GM12875 (cell line): ENCODE measurements at regions not wholly inside any gene's neighbourhood (a gene's known extent, or its start where the extent isn't known, plus 50 kb on each side); places are given as distances from the start of the nearest gene placed in this dataset.
"Not testable (repeated sequence)": the region's sequence is repeated elsewhere in the genome, so short reads cannot be mapped to it uniquely, and the experiment has no call there.

ENCODE experiments used
- H3K4me3 ChIP-seq: one replicate; pipeline ENCODE4 v1.5.1; 2011; ENCODE audit warnings: low read depth, low read length, control low read depth
- TF ChIP-seq, protein P1 (sequence below): IDR thresholded peaks from 2 replicates; pipeline ENCODE4 v1.5.1; 2011; ENCODE audit warnings: low read depth, mild to moderate bottlenecking, control low read depth, inconsistent platforms, low read length, moderate library complexity, borderline replicate concordance; ENCODE audit not compliant: insufficient read depth

DNA sequence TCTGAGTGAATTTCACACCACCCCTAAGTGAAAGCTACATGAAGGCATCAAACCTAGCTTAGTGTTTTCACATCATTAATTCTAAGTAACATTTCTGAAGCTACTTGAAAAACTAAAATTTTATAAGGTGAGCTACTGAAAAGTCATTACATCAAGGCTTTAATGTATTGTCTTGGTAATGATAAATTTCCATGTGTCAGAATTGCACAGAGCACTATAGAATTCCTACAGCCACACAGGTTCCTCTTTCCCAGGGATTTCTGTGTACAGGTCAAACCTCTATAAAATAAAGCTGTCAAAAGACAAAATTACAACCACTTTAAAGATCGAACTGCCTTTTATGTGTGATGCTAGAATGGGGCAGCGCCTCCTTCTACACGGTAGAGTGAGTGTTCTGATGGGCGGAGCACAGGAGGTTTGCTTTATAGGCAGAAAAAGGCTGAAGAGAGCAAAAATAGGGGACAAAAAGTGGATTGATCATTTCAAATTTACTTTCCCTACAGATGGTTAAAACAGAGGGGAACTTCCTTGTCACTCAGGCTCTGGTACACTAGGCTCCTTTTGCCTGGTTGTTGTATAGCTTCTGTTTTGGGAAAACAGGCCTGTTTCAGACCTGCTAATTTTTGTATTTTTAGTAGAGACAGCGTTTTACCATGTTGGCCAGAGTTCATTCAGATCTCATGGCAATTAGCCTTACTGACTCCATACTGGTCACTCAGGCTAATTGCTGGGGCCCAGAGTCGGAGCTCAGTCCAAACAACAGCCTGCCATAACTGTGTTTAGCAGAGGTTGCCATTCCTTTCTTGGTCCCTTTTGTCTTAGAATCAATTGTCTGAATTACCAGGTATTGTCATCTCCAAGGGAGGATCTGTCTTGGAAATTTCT, 102.5 kb upstream of the BASP1 start:
- TF ChIP-seq, protein P1, sequence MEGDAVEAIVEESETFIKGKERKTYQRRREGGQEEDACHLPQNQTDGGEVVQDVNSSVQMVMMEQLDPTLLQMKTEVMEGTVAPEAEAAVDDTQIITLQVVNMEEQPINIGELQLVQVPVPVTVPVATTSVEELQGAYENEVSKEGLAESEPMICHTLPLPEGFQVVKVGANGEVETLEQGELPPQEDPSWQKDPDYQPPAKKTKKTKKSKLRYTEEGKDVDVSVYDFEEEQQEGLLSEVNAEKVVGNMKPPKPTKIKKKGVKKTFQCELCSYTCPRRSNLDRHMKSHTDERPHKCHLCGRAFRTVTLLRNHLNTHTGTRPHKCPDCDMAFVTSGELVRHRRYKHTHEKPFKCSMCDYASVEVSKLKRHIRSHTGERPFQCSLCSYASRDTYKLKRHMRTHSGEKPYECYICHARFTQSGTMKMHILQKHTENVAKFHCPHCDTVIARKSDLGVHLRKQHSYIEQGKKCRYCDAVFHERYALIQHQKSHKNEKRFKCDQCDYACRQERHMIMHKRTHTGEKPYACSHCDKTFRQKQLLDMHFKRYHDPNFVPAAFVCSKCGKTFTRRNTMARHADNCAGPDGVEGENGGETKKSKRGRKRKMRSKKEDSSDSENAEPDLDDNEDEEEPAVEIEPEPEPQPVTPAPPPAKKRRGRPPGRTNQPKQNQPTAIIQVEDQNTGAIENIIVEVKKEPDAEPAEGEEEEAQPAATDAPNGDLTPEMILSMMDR, result no peak
- H3K4me3 ChIP-seq, result no peak overlapping the region

DNA sequence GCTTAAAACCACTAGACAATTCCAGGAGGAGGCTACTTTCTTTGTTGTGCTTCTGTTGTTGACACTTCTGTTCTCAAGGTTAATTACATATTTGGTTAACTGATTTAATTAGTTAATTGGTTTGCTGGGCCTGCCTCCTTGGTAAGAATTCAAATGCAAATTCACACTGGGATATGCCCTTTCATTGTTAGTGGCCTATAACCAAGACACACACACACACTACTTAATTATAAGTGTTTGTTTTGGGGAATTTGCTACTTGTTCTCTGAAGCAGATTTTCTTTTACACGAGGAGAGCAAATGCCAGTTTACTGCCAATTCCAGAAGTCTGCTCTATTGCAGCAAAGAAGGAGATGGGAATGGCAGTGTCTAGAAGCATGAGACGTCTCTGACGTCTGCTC, 101.6 kb upstream of the BASP1 start:
- TF ChIP-seq, protein P1, result no peak
- no peak overlapping the region for H3K4me3 ChIP-seq

DNA sequence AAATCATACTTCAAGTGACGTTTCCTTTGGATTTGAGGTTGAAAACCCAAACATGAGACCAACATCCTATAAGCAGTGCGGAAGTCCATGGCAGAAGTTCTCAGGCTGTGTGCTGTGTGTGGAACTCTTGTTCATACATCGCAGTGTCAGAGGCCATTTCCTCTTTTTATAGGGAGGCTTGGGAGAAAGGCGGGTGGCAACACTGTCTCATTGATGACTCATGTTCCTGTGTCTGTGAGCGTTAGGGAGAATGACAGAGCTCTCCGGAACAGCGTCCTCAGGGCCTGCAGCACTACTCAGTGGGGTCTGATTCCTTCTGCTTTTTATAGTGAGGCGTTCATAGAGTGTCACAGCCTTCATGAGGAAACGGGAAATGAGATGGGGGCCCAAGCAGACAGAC, 98.8 kb upstream of the BASP1 start:
- no peak overlapping the region for H3K4me3 ChIP-seq
- TF ChIP-seq, protein P1, result no peak

DNA sequence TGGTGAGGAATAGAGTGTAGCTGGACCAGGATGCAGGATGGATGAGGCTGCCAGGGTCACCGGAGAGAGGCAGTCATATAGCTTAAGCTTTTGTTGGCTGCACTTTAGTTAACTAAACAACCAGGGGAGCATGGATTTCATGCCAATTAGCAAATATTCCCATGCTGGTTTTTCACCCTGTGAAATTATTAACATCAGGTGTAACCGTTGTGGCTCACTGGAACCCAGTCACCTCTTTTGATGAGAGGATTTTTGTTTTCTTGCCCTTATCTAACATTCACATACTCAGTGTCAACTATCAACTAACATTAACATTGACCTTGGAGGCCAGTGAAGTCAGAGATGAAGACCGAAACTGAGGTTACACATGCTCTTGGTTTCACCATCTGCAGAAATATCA, 97.2 kb upstream of the BASP1 start:
- TF ChIP-seq, protein P1, result no peak

DNA sequence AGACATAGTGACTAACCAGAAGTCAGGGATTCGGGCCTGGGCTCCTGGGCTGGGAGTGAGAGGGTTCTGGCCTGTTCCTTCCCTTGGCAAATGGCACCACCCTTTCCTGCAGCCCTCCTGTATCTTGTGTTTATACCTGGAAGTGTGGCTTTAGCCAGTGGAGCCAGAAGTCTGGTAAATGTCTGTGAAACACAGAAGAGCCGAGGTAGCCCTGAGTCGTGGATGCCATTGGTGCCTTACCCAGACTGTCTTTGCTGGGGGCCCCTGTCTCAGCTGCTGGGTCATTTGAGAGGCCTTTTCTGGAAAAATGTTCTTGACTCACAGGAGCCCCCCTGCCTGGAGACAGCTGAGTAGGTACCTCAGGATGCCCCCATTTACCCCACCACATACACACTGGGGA, 95.7 kb upstream of the BASP1 start:
- no peak overlapping the region for H3K4me3 ChIP-seq

More for the DNA sequence above, 97.2 kb upstream of the BASP1 start:
- no peak overlapping the region for H3K4me3 ChIP-seq

DNA sequence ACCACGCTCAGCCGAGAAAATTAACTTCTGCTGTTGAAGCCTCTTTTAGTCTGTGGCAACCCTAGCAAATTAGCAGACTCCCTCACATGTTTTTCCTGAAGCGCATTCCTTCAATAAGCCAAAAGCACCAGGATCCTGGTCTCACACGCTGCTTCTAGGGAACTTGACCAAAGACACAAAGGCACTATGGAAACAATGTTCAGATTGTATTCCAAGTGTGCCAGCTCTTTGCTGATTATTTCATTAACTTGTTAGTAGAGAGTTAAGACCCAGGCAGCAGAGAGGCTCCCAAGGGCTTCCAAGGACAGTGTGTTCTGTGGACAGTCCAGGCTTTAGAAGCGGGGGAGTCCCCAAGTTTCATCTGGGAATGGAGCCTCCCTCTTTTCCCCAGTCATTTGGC, 94.4 kb upstream of the BASP1 start:
- TF ChIP-seq, protein P1, result no peak
- H3K4me3 ChIP-seq, result no peak overlapping the region

More for the DNA sequence above, 95.7 kb upstream of the BASP1 start:
- TF ChIP-seq, protein P1, result no peak

DNA sequence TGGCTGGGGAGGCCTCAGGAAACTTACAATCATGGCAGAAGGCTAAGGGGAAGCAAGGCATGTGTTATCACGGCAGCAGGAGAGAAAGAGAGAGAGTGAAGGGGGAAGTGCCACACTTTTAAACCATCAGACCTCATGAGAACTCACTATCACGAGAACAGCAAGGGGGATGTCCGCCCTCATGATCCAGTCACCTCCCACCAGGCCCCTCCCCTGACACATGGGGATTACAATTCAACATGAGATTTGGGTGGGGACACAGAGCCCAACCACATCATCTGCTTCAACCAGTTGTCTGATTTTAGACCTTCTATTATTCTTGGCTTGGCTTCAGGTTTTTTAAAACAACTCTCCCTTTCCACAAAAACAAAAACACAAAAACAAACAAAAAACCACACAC, 93.7 kb upstream of the BASP1 start:
- not testable (repeated sequence) for H3K4me3 ChIP-seq
